ENCODE measurements at regions not wholly inside any gene's neighbourhood (a gene's known extent, or its start where the extent isn't known, plus 50 kb on each side); places are given as distances from the start of the nearest gene placed in this dataset.
"Not testable (repeated sequence)": the region's sequence is repeated elsewhere in the genome, so short reads cannot be mapped to it uniquely, and the experiment has no call there.

- not testable (repeated sequence) for DNase-seq
Observed at GRCh38 chr1:143839182-143839581, 132.6 kb downstream of the FAM72C start.

- DNase-seq, result not testable (repeated sequence)
Observed at GRCh38 chr1:143838598-143838929, 133.2 kb downstream of the FAM72C start.

GRCh38 chr1:143837924-143838597 is 133.7 kb downstream of the FAM72C start:
- not testable (repeated sequence) for DNase-seq

- not testable (repeated sequence) for DNase-seq
Observed at GRCh38 chr1:143833376-143833775, 138.4 kb downstream of the FAM72C start.

GRCh38 chr1:143832379-143832716 is 139.4 kb downstream of the FAM72C start:
- not testable (repeated sequence) for DNase-seq

- not testable (repeated sequence) for DNase-seq
Observed at GRCh38 chr1:143831479-143832378, 140.1 kb downstream of the FAM72C start.

GRCh38 chr1:143826162-143826561 is 145.6 kb downstream of the FAM72C start:
- DNase-seq, result not testable (repeated sequence)

GRCh38 chr1:143824266-143824665 is 147.5 kb downstream of the FAM72C start:
- DNase-seq, result not testable (repeated sequence)

- DNase-seq, result not testable (repeated sequence)
Observed at GRCh38 chr1:143820058-143820457, 151.7 kb downstream of the FAM72C start.

GRCh38 chr1:143816369-143816768 is 155.4 kb downstream of the FAM72C start:
- DNase-seq, result not testable (repeated sequence)

GRCh38 chr1:143805374-143805773 is 166.4 kb downstream of the FAM72C start:
- DNase-seq, result not testable (repeated sequence)

- DNase-seq, result not testable (repeated sequence)
Observed at GRCh38 chr1:143804707-143805356, 167.0 kb downstream of the FAM72C start.

GRCh38 chr1:143803927-143804411 is 167.8 kb downstream of the FAM72C start:
- not testable (repeated sequence) for DNase-seq

- DNase-seq, result not testable (repeated sequence)
Observed at GRCh38 chr1:143803095-143803494, 168.7 kb downstream of the FAM72C start.

GRCh38 chr1:143799568-143800187 is 172.1 kb downstream of the FAM72C start:
- DNase-seq, result not testable (repeated sequence)

GRCh38 chr1:143796369-143796768 is 175.4 kb downstream of the FAM72C start:
- DNase-seq, result not testable (repeated sequence)

GRCh38 chr1:143792047-143792937 is 179.5 kb downstream of the FAM72C start:
- DNase-seq, result not testable (repeated sequence)

- not testable (repeated sequence) for DNase-seq
Observed at GRCh38 chr1:143786381-143786780, 185.4 kb downstream of the FAM72C start.

GRCh38 chr1:143785883-143786282 is 185.9 kb downstream of the FAM72C start:
- not testable (repeated sequence) for DNase-seq

GRCh38 chr1:143784239-143784882 is 187.4 kb downstream of the FAM72C start:
- not testable (repeated sequence) for DNase-seq

- not testable (repeated sequence) for DNase-seq
Observed at GRCh38 chr1:143778178-143778577, 193.6 kb downstream of the FAM72C start.
